ENCODE measurements at regions not wholly inside any gene's neighbourhood (a gene's known extent, or its start where the extent isn't known, plus 50 kb on each side); places are given as distances from the start of the nearest gene placed in this dataset.

DNA sequence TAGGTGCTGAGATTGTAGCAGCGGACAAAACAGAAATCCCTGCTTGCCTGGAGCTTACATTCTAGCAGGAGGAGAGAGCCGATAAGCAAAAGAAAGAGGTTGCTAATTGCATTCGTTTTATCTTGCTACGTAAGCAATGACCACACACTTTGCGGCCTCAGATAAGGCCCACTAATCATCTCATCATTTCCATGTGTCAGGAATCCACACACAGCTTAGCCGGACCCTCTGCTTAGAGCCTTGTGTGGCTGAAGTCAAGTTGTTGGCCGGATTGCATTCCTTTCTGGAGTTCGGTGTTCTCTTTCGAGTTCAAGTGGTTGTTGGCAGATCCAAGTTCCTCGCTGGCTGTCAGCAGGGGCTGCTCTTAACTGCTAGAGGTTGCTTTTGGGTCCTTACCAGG is 101.6 kb downstream of the CHST1 start:
- TF ChIP-seq CSRNP3 (CRISPR knock-in tag; IDR thresholded peaks at IDR 0.05) = no peak
- no peak for TF ChIP-seq ZC3H10 (CRISPR knock-in tag; IDR thresholded peaks at IDR 0.05)
- TF ChIP-seq, protein P1, sequence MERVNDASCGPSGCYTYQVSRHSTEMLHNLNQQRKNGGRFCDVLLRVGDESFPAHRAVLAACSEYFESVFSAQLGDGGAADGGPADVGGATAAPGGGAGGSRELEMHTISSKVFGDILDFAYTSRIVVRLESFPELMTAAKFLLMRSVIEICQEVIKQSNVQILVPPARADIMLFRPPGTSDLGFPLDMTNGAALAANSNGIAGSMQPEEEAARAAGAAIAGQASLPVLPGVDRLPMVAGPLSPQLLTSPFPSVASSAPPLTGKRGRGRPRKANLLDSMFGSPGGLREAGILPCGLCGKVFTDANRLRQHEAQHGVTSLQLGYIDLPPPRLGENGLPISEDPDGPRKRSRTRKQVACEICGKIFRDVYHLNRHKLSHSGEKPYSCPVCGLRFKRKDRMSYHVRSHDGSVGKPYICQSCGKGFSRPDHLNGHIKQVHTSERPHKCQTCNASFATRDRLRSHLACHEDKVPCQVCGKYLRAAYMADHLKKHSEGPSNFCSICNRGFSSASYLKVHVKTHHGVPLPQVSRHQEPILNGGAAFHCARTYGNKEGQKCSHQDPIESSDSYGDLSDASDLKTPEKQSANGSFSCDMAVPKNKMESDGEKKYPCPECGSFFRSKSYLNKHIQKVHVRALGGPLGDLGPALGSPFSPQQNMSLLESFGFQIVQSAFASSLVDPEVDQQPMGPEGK (CRISPR knock-in tag; IDR thresholded peaks at IDR 0.05; ENCODE audit: borderline replicate concordance) = no peak
- TF ChIP-seq SNAI2 (CRISPR knock-in tag; IDR thresholded peaks at IDR 0.05) = no peak
- no peak for ATAC-seq

DNA sequence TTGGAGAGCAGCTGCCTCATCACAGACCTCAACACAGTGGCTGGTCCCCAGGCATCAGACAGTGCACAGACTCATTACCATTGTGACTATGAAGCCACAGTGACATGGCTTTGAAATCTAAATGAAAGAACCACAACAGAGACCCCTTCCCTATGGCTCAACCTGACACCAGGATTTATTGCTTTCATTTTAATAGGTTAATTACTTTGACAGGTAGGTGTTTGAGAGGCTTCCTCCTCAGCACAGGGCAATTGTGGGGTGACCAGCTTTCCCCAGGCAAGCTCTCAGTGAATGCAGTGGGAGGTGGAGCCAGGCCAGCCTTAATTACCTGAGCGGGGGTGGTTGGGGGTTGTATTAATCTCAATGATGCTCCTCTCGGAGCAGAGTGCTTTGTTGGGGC is 102.3 kb downstream of the CHST1 start:
- no peak for ATAC-seq
- TF ChIP-seq, protein P1 (CRISPR knock-in tag; IDR thresholded peaks at IDR 0.05; ENCODE audit: borderline replicate concordance) = no peak
- TF ChIP-seq ZC3H10 (CRISPR knock-in tag; IDR thresholded peaks at IDR 0.05) (no peak), CREB5 (CRISPR knock-in tag; IDR thresholded peaks at IDR 0.05; ENCODE audit: low read depth) (no peak), ARNTL (CRISPR knock-in tag; IDR thresholded peaks at IDR 0.05; ENCODE audit: borderline replicate concordance, low read depth) (no peak), ZFP30 (CRISPR knock-in tag; IDR thresholded peaks at IDR 0.05) (no peak), ESRRG (CRISPR knock-in tag; IDR thresholded peaks at IDR 0.05) (no peak), TSHZ2 (CRISPR knock-in tag; IDR thresholded peaks at IDR 0.05) (no peak), GLIS3 (CRISPR knock-in tag; IDR thresholded peaks at IDR 0.05) (no peak), CSRNP3 (CRISPR knock-in tag; IDR thresholded peaks at IDR 0.05) (no peak), RARB (CRISPR knock-in tag; IDR thresholded peaks at IDR 0.05) (no peak)

- no peak for ATAC-seq
- TF ChIP-seq CSDC2 (CRISPR knock-in tag; IDR thresholded peaks at IDR 0.05) = no peak
Measured at GRCh38 chr11:45560913-45561281, 104.5 kb downstream of the CHST1 start.

DNA sequence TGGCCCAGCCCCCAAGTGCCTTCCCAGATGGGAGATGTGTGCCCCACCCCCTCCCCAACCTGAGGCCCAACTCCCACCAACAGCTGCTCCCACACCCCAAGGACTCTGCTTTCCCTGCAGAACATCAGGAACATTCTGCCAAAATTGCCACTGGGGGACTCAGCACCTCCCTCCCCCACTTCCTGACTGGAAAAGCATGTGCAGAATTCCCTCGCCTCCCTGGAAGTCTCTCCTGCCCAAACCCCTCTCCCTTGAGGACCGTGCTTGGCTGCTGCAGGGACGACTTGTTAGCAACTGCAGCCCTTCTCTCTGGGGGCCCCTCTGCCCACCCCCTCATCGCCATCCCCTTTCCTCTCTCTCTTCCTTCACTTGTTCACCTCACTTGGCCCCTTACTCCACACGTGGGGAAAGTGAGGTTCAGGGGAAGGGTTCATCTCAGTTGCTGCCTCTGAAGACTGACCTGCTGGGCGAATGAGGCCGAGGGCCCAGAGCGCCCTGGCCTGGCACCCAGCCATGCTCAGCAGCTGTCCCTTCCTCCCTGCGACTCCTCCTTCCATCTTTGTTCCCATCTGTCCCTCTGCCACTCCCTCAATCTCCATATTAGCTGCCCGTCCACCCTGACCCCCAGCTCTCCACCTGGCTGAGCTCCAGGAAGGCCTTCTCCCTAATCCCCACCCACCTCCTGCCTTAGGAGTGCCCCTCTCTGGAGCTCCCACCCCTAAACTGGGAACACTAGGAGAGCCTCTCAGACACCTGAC is 105.1 kb downstream of the CHST1 start:
- TF ChIP-seq CREB5 (CRISPR knock-in tag; IDR thresholded peaks at IDR 0.05; ENCODE audit: low read depth) (no peak), ARNTL (CRISPR knock-in tag; IDR thresholded peaks at IDR 0.05; ENCODE audit: borderline replicate concordance, low read depth) (no peak), CSDC2 (CRISPR knock-in tag; IDR thresholded peaks at IDR 0.05) (no peak), ISL1 (CRISPR knock-in tag; IDR thresholded peaks at IDR 0.05) (no peak), GLIS3 (CRISPR knock-in tag; IDR thresholded peaks at IDR 0.05) (no peak), RARB (CRISPR knock-in tag; IDR thresholded peaks at IDR 0.05) (no peak), ZC3H10 (CRISPR knock-in tag; IDR thresholded peaks at IDR 0.05) (no peak), OSR1 (CRISPR knock-in tag; IDR thresholded peaks at IDR 0.05) (no peak), CSRNP3 (CRISPR knock-in tag; IDR thresholded peaks at IDR 0.05) (no peak), ZNF70 (CRISPR knock-in tag; IDR thresholded peaks at IDR 0.05) (no peak)
- no peak for ATAC-seq
